ENCODE measurements at regions not wholly inside any gene's neighbourhood (a gene's known extent, or its start where the extent isn't known, plus 50 kb on each side); places are given as distances from the start of the nearest gene placed in this dataset.

DNA sequence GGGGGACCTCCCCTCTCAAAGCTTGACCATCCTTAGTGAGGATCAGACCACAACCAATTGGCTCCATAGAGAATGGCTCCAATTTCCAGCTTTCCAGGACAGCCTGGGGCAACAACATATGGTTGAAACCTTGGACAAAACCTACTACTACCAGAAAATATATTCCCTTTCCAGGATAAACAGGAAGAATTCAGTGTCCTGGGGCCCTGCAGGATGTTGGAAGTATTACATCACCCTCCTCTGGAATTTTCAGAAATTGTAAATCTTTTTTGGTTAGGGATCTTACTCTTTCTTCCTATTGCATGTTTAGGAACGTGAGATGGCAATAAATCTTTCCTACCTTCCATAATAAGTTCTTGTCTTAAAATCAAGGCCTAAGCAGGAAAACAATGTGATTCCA, 158.9 kb upstream of the MEIS1 start:
- no peak for ATAC-seq
- no TSS peak for BruUV-seq (replicated peaks)
- POLR2A ChIA-PET, result no interaction called here

DNA sequence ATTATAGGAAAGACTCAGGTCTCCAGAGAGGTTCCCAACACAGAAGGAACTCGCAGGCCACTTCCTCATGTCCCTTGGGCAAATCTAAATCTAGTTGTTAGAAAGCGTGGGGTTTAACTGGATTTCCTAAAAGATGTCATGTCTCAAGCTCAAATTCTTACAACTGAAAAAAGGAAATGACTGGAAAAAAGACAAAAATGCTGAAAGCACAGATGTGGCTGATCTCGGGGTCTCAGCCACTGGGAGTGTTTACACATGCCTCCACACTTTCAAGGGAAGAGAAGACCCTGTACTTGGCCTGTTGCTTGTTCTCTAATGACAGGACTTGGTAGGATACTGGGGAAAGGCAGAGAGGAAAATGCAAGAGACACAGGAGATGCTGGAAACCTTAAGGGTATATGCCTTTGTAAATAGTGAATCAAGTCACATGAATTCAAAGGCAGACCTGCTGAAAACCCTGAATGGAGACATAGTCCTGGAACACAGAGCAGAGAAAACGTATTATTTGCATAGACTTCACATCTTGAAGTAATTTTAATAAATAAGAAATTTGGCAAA, 160.9 kb upstream of the MEIS1 start:
- H4K20me1 ChIP-seq (ENCODE audit: insufficient read depth, low read length), result no peaks in the 10 kb centered on the region
- no peak overlapping the region for H3K4me3 ChIP-seq (replicated peaks in 1 of 3; ENCODE audit: insufficient read depth in 1 of 3, low read depth in 2 of 3, low read length in 3 of 3)
- DNase-seq (ENCODE audit: low spot score), result no peak
- H2AFZ ChIP-seq (ENCODE audit: low read length), result no peak overlapping the region
- H3K9ac ChIP-seq (ENCODE audit: insufficient read depth, low read depth, low read length), result no peak overlapping the region
- no peak overlapping the region for H3K27ac ChIP-seq (ENCODE audit: extremely low read length, insufficient read depth, low read length)
- no peaks in the 10 kb centered on the region for H3K9me3 ChIP-seq (ENCODE audit: low read length)
- in situ Hi-C loops (cut with HindIII; ENCODE audit: extremely low pct_ligation_motif_present, low pct_unique_long_range_greater_than_20kb), result no loop called here
- no peak for TF ChIP-seq ZBTB7B (CRISPR knock-in tag; IDR thresholded peaks at IDR 0.05)
- no peak for TF ChIP-seq HMGA1 (CRISPR knock-in tag; conservative IDR thresholded peaks at IDR 0.05)
- TF ChIP-seq TMF1 (CRISPR knock-in tag; IDR thresholded peaks at IDR 0.05; ENCODE audit: low read depth), result no peak
- TF ChIP-seq, protein P1, sequence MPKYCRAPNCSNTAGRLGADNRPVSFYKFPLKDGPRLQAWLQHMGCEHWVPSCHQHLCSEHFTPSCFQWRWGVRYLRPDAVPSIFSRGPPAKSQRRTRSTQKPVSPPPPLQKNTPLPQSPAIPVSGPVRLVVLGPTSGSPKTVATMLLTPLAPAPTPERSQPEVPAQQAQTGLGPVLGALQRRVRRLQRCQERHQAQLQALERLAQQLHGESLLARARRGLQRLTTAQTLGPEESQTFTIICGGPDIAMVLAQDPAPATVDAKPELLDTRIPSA (CRISPR knock-in tag; IDR thresholded peaks at IDR 0.05; ENCODE audit: borderline replicate concordance), result no peak
- no peak for TF ChIP-seq BHLHE40 (IDR thresholded peaks at IDR 0.05; ENCODE audit: low read length)
- TF ChIP-seq, protein P2, sequence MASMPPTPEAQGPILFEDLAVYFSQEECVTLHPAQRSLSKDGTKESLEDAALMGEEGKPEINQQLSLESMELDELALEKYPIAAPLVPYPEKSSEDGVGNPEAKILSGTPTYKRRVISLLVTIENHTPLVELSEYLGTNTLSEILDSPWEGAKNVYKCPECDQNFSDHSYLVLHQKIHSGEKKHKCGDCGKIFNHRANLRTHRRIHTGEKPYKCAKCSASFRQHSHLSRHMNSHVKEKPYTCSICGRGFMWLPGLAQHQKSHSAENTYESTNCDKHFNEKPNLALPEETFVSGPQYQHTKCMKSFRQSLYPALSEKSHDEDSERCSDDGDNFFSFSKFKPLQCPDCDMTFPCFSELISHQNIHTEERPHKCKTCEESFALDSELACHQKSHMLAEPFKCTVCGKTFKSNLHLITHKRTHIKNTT (CRISPR knock-in tag; IDR thresholded peaks at IDR 0.05), result no peak
- TF ChIP-seq, protein P3, sequence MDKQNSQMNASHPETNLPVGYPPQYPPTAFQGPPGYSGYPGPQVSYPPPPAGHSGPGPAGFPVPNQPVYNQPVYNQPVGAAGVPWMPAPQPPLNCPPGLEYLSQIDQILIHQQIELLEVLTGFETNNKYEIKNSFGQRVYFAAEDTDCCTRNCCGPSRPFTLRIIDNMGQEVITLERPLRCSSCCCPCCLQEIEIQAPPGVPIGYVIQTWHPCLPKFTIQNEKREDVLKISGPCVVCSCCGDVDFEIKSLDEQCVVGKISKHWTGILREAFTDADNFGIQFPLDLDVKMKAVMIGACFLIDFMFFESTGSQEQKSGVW (CRISPR knock-in tag; IDR thresholded peaks at IDR 0.05; ENCODE audit: borderline replicate concordance), result no peak
- intact Hi-C loops (cut with micrococcal nuclease; ENCODE audit: unreplicated experiment), result no loop called here
- ChIA-PET POLR2A (no interaction called here), CTCF (ENCODE audit: low intra/inter-chr PET ratio, low total read pairs) (no interaction called here)
- H3K36me3 ChIP-seq (replicated peaks in 1 of 2; ENCODE audit: control insufficient read depth in 1 of 2, insufficient read depth in 2 of 2, low read length in 2 of 2), result no peaks in the 10 kb centered on the region
- H3K27me3 ChIP-seq (ENCODE audit: control insufficient read depth in 1 of 2, insufficient read depth in 2 of 2, low read length in 2 of 2), result no peaks in the 10 kb centered on the region
- no peaks in the 10 kb centered on the region for H3K79me2 ChIP-seq (ENCODE audit: insufficient read depth, low read length)
- BruUV-seq (replicated peaks), result no TSS peak
- FAIRE-seq, result no peak
- peaks cover 12% of the 10 kb centered on the region for H3K4me1 ChIP-seq (ENCODE audit: insufficient read depth, low read length)
- 2% methylated on average over 4 of the region's 4 CpGs for WGBS (ENCODE audit: low lambda C conversion rate)
- ATAC-seq, result no peak
- no peak overlapping the region for H3K4me2 ChIP-seq (ENCODE audit: low read depth, low read length)

More for the DNA sequence above, 158.9 kb upstream of the MEIS1 start:
- Histone ChIP-seq H3K27ac (ENCODE audit: extremely low read length, insufficient read depth, low read length) (no peak overlapping the region), H3K9me3 (ENCODE audit: low read length) (no peaks in the 10 kb centered on the region), H3K36me3 (replicated peaks in 1 of 2; ENCODE audit: control insufficient read depth in 1 of 2, insufficient read depth in 2 of 2, low read length in 2 of 2) (no peaks in the 10 kb centered on the region), H3K79me2 (ENCODE audit: insufficient read depth, low read length) (no peaks in the 10 kb centered on the region), H3K4me2 (ENCODE audit: low read depth, low read length) (no peak overlapping the region), H4K20me1 (ENCODE audit: insufficient read depth, low read length) (no peaks in the 10 kb centered on the region), H3K4me1 (ENCODE audit: insufficient read depth, low read length) (no peaks in the 10 kb centered on the region), H3K4me3 (replicated peaks in 1 of 3; ENCODE audit: insufficient read depth in 1 of 3, low read depth in 2 of 3, low read length in 3 of 3) (no peak overlapping the region), H3K27me3 (ENCODE audit: control insufficient read depth in 1 of 2, insufficient read depth in 2 of 2, low read length in 2 of 2) (no peaks in the 10 kb centered on the region), H2AFZ (ENCODE audit: low read length) (no peak overlapping the region), H3K9ac (ENCODE audit: insufficient read depth, low read depth, low read length) (no peak overlapping the region)
- 2% methylated on average over 1 of the region's 1 CpG for WGBS (ENCODE audit: low lambda C conversion rate)
- TF ChIP-seq, protein P4, sequence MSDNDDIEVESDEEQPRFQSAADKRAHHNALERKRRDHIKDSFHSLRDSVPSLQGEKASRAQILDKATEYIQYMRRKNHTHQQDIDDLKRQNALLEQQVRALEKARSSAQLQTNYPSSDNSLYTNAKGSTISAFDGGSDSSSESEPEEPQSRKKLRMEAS (IDR thresholded peaks at IDR 0.05), result no peak
- intact Hi-C loops (cut with micrococcal nuclease; ENCODE audit: unreplicated experiment), result no loop called here
- in situ Hi-C loops (cut with HindIII; ENCODE audit: extremely low pct_ligation_motif_present, low pct_unique_long_range_greater_than_20kb), result no loop called here
- CTCF ChIA-PET (ENCODE audit: low intra/inter-chr PET ratio, low total read pairs), result interaction anchor here (0.6 kb wide), 1 partner anchor 51 kb away, joined by 3 read pairs; no protein-coding TSS in a partner anchor
- DNase-seq (ENCODE audit: low spot score) (no peak), FAIRE-seq (no peak)
